LNCAP (cell line): ENCODE measurements at regions not wholly inside any gene's neighbourhood (a gene's known extent, or its start where the extent isn't known, plus 50 kb on each side); places are given as distances from the start of the nearest gene placed in this dataset.

Source experiments
- TF ChIP-seq, protein P1 (sequence below): fragments of 450-650 bp; IDR thresholded peaks from 2 replicates; pipeline ENCODE4 v1.5.1; 2017; ENCODE audit warnings: mild to moderate bottlenecking

DNA sequence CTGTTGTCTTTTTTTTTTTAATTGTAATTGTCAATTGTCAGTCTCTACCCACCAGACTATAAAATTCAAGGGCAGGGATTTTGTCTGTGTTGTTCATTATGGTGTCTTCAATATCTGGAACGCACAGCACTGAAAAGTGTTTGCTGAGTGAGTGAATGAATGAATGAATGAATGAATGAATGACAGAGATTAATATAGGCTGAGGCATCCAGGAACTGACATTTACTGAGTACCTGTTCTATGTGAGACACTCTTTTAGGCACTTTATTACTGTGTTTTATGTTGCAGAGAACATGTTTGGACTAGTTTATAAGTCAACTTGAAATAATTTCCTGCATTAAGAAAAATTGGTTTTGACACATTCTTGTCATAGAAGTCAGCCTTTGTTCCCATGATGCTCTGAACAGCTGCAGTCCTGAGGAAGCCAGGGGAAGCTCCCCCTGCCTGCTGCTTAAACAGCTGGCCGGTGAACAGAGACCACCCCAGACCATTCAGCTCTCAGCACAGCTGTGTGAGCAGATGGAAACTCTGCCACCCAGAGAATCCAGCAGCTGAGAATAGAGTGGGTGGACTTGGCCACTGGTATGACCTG is 160.7 kb upstream of the CCND2 start:
- TF ChIP-seq, protein P1, sequence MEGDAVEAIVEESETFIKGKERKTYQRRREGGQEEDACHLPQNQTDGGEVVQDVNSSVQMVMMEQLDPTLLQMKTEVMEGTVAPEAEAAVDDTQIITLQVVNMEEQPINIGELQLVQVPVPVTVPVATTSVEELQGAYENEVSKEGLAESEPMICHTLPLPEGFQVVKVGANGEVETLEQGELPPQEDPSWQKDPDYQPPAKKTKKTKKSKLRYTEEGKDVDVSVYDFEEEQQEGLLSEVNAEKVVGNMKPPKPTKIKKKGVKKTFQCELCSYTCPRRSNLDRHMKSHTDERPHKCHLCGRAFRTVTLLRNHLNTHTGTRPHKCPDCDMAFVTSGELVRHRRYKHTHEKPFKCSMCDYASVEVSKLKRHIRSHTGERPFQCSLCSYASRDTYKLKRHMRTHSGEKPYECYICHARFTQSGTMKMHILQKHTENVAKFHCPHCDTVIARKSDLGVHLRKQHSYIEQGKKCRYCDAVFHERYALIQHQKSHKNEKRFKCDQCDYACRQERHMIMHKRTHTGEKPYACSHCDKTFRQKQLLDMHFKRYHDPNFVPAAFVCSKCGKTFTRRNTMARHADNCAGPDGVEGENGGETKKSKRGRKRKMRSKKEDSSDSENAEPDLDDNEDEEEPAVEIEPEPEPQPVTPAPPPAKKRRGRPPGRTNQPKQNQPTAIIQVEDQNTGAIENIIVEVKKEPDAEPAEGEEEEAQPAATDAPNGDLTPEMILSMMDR, result no peak

DNA sequence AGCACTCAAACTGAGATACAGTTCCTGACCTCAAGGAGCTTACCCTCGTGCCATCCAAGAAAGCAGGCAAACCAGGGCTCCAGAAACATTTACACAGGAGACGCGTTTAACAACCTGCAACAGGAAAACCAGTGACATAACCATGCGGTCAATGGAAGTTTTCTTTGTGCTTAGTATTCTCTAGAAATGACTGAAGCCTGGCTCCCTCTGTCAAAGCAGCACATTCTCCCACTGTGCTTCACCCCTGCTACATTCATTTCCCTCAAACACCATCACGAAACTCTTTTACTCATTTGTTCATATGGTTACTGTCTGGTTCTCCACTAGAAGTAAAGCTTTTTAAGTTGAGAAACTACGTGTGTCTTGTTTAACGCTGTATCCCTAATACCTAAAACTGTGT is 161.3 kb upstream of the CCND2 start:
- TF ChIP-seq, protein P1, result no peak

GRCh38 chr12:4111010-4111409 is 162.6 kb upstream of the CCND2 start:
- TF ChIP-seq, protein P1, result no peak

DNA sequence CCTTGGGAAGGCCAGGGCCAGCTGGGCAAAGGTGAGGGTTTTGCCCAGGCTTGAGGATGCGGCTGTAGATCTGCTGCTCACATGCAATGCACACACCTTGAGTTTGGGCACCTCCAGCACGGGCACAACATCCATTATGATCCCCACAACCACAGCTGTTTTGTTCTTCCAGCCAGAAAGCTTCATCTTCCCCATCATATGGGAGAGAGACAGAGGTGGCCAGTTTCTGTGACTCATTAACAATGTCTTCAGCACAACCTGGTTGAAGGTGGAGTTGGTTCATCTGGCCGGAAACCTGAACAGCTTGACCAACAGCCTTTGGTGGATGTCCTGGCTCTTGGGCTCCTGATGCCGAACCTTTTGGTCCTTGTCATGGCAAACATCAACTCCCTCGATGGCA is 163.7 kb upstream of the CCND2 start:
- TF ChIP-seq, protein P1, result no peak

DNA sequence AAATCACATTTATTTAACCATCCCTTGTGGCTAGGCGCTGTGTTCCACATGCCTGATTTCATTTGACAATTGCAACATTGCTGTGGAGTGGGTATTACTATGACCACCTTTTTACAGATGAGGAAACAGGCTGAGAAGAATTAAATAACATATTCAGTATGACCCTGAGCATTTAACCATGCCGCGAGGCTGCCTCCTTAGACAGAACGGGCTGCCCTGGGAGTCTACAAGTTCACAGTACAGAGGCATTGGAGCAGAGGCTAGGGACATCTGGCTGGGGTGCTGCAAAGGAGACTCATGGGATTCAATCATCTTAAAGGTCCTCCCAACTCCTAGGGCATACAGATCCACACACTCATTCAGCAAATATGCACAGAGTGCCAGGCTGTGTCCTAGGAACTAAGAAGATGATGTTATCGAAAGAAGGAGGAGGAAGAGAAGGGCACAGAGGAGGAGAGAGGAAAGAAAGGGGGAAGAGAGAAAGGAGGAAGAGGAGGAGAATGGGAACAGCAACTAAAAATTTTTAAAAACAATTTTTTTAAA is 164.7 kb upstream of the CCND2 start:
- TF ChIP-seq, protein P1, result no peak

GRCh38 chr12:4107911-4108697 is 165.5 kb upstream of the CCND2 start:
- TF ChIP-seq, protein P1, result no peak

- TF ChIP-seq, protein P1, result peak; percentile 52
These were observed 166.1 kb upstream of the CCND2 start for GRCh38 chr12:4107436-4107878.
